NB4 (cell line): ENCODE measurements at regions not wholly inside any gene's neighbourhood (a gene's known extent, or its start where the extent isn't known, plus 50 kb on each side); places are given as distances from the start of the nearest gene placed in this dataset.

ENCODE experiments used
- CTCF ChIP-seq: IDR thresholded peaks from one replicate; pipeline ENCODE4 v1.5.1; 2012; ENCODE audit warnings: low read depth, low read length
- POLR2A ChIP-seq: IDR thresholded peaks from 2 replicates; pipeline ENCODE4 v1.6.1; 2011; ENCODE audit warnings: mild to moderate bottlenecking; ENCODE audit not compliant: insufficient read length; ENCODE audit errors: extremely low read depth

GRCh38 chr3:148540266-148540665 lies 157.4 kb upstream of the AGTR1 start:
- TF ChIP-seq CTCF (no peak), POLR2A (no peak)
